Thyroid gland (tissue), 4 donors: ENCODE measurements at regions not wholly inside any gene's neighbourhood (a gene's known extent, or its start where the extent isn't known, plus 50 kb on each side); places are given as distances from the start of the nearest gene placed in this dataset.

Experiments used
- POLR2A ChIP-seq, 2 donors: fragments of 450-650 bp; IDR thresholded peaks; one replicate each; pipeline ENCODE4 v1.6.1; 2017; ENCODE audit warnings: antibody characterized with exemption in 2 of 2, mild to moderate bottlenecking in 2 of 2, moderate library complexity in 1 of 2
- TF ChIP-seq, protein P1 (sequence below), 6 experiments: fragments of 200-600 bp in 3 of 6; fragments of 450-650 bp in 3 of 6; sonication (generic) in 3 of 6; IDR thresholded peaks; one replicate each; pipeline ENCODE4 v1.5.1; 2016 to 2019; ENCODE audit warnings: antibody characterized with exemption in 6 of 6, mild to moderate bottlenecking in 2 of 6, inconsistent platforms in 1 of 6, moderate library complexity in 1 of 6

- TF ChIP-seq POLR2A (IDR thresholded peaks at IDR 0.05) = no peak
- TF ChIP-seq, protein P1, sequence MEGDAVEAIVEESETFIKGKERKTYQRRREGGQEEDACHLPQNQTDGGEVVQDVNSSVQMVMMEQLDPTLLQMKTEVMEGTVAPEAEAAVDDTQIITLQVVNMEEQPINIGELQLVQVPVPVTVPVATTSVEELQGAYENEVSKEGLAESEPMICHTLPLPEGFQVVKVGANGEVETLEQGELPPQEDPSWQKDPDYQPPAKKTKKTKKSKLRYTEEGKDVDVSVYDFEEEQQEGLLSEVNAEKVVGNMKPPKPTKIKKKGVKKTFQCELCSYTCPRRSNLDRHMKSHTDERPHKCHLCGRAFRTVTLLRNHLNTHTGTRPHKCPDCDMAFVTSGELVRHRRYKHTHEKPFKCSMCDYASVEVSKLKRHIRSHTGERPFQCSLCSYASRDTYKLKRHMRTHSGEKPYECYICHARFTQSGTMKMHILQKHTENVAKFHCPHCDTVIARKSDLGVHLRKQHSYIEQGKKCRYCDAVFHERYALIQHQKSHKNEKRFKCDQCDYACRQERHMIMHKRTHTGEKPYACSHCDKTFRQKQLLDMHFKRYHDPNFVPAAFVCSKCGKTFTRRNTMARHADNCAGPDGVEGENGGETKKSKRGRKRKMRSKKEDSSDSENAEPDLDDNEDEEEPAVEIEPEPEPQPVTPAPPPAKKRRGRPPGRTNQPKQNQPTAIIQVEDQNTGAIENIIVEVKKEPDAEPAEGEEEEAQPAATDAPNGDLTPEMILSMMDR (IDR thresholded peaks at IDR 0.05) = no peak
These were observed 85.9 kb upstream of the KMT2C start for GRCh38 chr7:152521420-152522337.
